ENCODE measurements at regions not wholly inside any gene's neighbourhood (a gene's known extent, or its start where the extent isn't known, plus 50 kb on each side); places are given as distances from the start of the nearest gene placed in this dataset.

- no peak for TF ChIP-seq POLR2A (IDR thresholded peaks at IDR 0.05; ENCODE audit: low read length)
- no peak for TF ChIP-seq GATA1 (IDR thresholded peaks at IDR 0.05; ENCODE audit: low read depth, low read length)
These were observed 101.6 kb downstream of the FOXD1 start for GRCh38 chr5:73346878-73347408.

All from erythroblast (primary cell).